Right hindlimb (tissue), 1 donor: ENCODE measurements at regions not wholly inside any gene's neighbourhood (a gene's known extent, or its start where the extent isn't known, plus 50 kb on each side); places are given as distances from the start of the nearest gene placed in this dataset.

ENCODE experiments used
- DNase-seq: peaks from one replicate; pipeline ENCODE4 v3.0.0-alpha.2; 2018

GRCh38 chr11:28713850-28714249 lies 605.7 kb downstream of the METTL15 start:
- DNase-seq = no peak

- no peak for DNase-seq
Measured at GRCh38 chr11:28708075-28708474, 599.9 kb downstream of the METTL15 start.

GRCh38 chr11:28704801-28705200 lies 596.6 kb downstream of the METTL15 start:
- no peak for DNase-seq

- DNase-seq = no peak
Measured at GRCh38 chr11:28703371-28703770, 595.2 kb downstream of the METTL15 start.

GRCh38 chr11:28702871-28703270 lies 594.7 kb downstream of the METTL15 start:
- no peak for DNase-seq

GRCh38 chr11:28702450-28702790 lies 594.2 kb downstream of the METTL15 start:
- no peak for DNase-seq

- no peak for DNase-seq
Measured at GRCh38 chr11:28701760-28702449, 593.7 kb downstream of the METTL15 start.

GRCh38 chr11:28699701-28700100 lies 591.5 kb downstream of the METTL15 start:
- no peak for DNase-seq

GRCh38 chr11:28697920-28698827 lies 590.0 kb downstream of the METTL15 start:
- peak; percentile 60 for DNase-seq

GRCh38 chr11:28696591-28696990 lies 588.4 kb downstream of the METTL15 start:
- DNase-seq = no peak

GRCh38 chr11:28690746-28691145 lies 582.6 kb downstream of the METTL15 start:
- no peak for DNase-seq

GRCh38 chr11:28684011-28684586 lies 575.9 kb downstream of the METTL15 start:
- DNase-seq = no peak

GRCh38 chr11:28679795-28680468 lies 571.7 kb downstream of the METTL15 start:
- DNase-seq = no peak

- DNase-seq = no peak
Measured at GRCh38 chr11:28677721-28678120, 569.5 kb downstream of the METTL15 start.

GRCh38 chr11:28675183-28675582 lies 567.0 kb downstream of the METTL15 start:
- no peak for DNase-seq

- no peak for DNase-seq
Measured at GRCh38 chr11:28674433-28675103, 566.4 kb downstream of the METTL15 start.

GRCh38 chr11:28673691-28674432 lies 565.7 kb downstream of the METTL15 start:
- DNase-seq = no peak

- DNase-seq = no peak
Measured at GRCh38 chr11:28671274-28671673, 563.1 kb downstream of the METTL15 start.

- DNase-seq = no peak
Measured at GRCh38 chr11:28666632-28667031, 558.4 kb downstream of the METTL15 start.

GRCh38 chr11:28659716-28660348 lies 551.6 kb downstream of the METTL15 start:
- no peak for DNase-seq

GRCh38 chr11:28657378-28658030 lies 549.3 kb downstream of the METTL15 start:
- DNase-seq = no peak
